Smooth muscle cell (in vitro differentiated cells): ENCODE measurements at regions not wholly inside any gene's neighbourhood (a gene's known extent, or its start where the extent isn't known, plus 50 kb on each side); places are given as distances from the start of the nearest gene placed in this dataset.

Source experiments
- DNase-seq: peaks from one replicate; lab custom pipeline; 2025; ENCODE audit not compliant: unreplicated experiment; lab: John Stamatoyannopoulos, UW
- H2AFZ ChIP-seq: fragments of 200-600 bp; sonication (generic); 2 replicates; pipeline ENCODE4 v1.6.0; 2016; ENCODE audit warnings: antibody characterized with exemption, low read depth, mild to moderate bottlenecking
- H3F3A ChIP-seq: fragments of 200-600 bp; sonication (generic); 2 replicates; pipeline ENCODE4 v1.6.0; 2017; ENCODE audit warnings: antibody characterized with exemption, low read depth
- H3K27ac ChIP-seq: fragments of 200-600 bp; sonication (generic); 2 replicates; pipeline ENCODE4 v1.5.1; 2016; ENCODE audit warnings: low read depth, mild to moderate bottlenecking
- H3K27me3 ChIP-seq: fragments of 200-600 bp; sonication (generic); 2 replicates; pipeline ENCODE4 v1.6.1; 2016; ENCODE audit warnings: low read depth, mild to moderate bottlenecking
- H3K36me3 ChIP-seq: fragments of 200-600 bp; sonication (generic); 2 replicates; pipeline ENCODE4 v1.5.1; 2016; ENCODE audit warnings: low read depth
- H3K4me1 ChIP-seq: fragments of 200-600 bp; sonication (generic); 2 replicates; pipeline ENCODE4 v1.5.1; 2016; ENCODE audit warnings: low read depth
- H3K4me2 ChIP-seq: fragments of 200-600 bp; sonication (generic); 2 replicates; pipeline ENCODE4 v1.6.0; 2016; ENCODE audit warnings: mild to moderate bottlenecking
- H3K4me3 ChIP-seq: fragments of 200-600 bp; sonication (generic); 2 replicates; pipeline ENCODE4 v1.5.1; 2016; ENCODE audit warnings: mild to moderate bottlenecking
- H3K79me2 ChIP-seq: fragments of 200-600 bp; sonication (generic); 2 replicates; pipeline ENCODE4 v1.6.0; 2016; ENCODE audit warnings: low read depth, mild to moderate bottlenecking
- H3K9ac ChIP-seq: fragments of 200-600 bp; sonication (generic); 2 replicates; pipeline ENCODE4 v1.6.0; 2016; ENCODE audit warnings: low read depth
- H3K9me3 ChIP-seq: fragments of 200-600 bp; sonication (generic); replicated peaks from 2 replicates; pipeline ENCODE4 v1.5.1; 2016; ENCODE audit warnings: low read depth
- H4K20me1 ChIP-seq: fragments of 200-600 bp; sonication (generic); 2 replicates; pipeline ENCODE4 v1.6.0; 2016; ENCODE audit warnings: low read depth
- WGBS: methylation state at CpG from one replicate; pipeline ENCODE4 v1.1.7; 2016; ENCODE audit warnings: low lambda C conversion rate; 5-methylcytosine and 5-hydroxymethylcytosine counted together
- TF ChIP-seq, protein P1 (sequence below): fragments of 200-600 bp; sonication (generic); IDR thresholded peaks from 2 replicates; pipeline ENCODE4 v1.5.1; 2017; ENCODE audit warnings: borderline replicate concordance, mild to moderate bottlenecking, antibody characterized with exemption; ENCODE audit not compliant: insufficient read depth, poor library complexity, severe bottlenecking

DNA sequence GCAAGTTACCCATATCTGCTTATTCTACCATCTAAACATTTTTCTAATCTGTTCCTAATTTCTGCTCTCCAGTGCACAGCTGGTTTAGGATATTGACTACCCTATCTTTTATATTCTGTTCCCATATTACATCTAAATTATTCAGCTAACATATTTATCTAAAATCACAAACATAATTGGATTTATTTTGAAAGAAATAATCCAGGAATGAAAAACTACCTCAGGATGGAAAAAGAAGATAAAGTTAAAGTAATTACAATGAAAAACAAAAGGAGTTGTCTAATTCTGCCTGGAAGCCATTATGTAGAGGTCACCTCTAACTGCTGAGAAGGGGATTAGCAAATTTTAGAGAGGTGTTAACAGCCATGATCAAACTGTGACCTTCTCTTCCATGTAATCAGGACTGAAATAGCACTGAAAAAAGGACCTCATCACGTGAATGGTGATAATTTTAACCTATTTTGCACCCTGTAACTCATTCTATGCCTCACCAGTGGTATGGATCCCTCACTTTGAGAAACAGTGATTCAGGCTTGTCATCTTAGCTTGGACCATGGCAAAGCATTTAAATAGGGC, 653.3 kb downstream of the CDH11 start:
- 71% methylated on average over 1 of the region's 1 CpG for WGBS
- Histone ChIP-seq H2AFZ (no peak overlapping the region), H3K4me3 (no peak overlapping the region), H3F3A (no peaks in the 10 kb centered on the region), H3K27me3 (no peaks in the 10 kb centered on the region), H3K4me2 (no peak overlapping the region), H3K9ac (no peak overlapping the region), H3K4me1 (no peaks in the 10 kb centered on the region), H3K79me2 (no peaks in the 10 kb centered on the region), H3K9me3 (no peaks in the 10 kb centered on the region), H3K36me3 (no peaks in the 10 kb centered on the region), H4K20me1 (no peaks in the 10 kb centered on the region), H3K27ac (no peak overlapping the region)
- TF ChIP-seq, protein P1, sequence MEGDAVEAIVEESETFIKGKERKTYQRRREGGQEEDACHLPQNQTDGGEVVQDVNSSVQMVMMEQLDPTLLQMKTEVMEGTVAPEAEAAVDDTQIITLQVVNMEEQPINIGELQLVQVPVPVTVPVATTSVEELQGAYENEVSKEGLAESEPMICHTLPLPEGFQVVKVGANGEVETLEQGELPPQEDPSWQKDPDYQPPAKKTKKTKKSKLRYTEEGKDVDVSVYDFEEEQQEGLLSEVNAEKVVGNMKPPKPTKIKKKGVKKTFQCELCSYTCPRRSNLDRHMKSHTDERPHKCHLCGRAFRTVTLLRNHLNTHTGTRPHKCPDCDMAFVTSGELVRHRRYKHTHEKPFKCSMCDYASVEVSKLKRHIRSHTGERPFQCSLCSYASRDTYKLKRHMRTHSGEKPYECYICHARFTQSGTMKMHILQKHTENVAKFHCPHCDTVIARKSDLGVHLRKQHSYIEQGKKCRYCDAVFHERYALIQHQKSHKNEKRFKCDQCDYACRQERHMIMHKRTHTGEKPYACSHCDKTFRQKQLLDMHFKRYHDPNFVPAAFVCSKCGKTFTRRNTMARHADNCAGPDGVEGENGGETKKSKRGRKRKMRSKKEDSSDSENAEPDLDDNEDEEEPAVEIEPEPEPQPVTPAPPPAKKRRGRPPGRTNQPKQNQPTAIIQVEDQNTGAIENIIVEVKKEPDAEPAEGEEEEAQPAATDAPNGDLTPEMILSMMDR = no peak
- DNase-seq = no peak

GRCh38 chr16:64459821-64460220, 662.0 kb downstream of the CDH11 start:
- WGBS = 25% methylated on average over 1 of the region's 1 CpG
- DNase-seq = no peak
- H2AFZ ChIP-seq = no peak overlapping the region

DNA sequence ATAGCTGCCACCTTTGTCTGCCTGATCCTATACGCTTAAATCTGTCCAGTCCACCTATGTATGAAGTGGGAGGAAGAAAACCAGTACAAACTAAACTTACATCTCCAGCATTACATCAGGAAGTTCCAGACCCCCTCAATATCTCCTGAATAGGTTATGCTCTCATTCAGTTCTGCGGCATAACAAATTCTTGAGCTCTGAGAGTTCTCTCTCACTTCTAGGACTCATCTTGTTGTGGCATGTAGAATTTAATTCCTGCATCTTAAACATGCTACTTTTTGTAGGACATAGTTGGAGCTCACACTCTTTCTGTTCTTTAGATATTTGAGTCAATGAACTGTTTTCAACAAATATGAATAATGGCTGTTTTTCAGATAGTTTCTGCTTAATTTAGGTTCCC, 662.5 kb downstream of the CDH11 start:
- H3K4me1 ChIP-seq = peaks cover 6% of the 10 kb centered on the region
- peak overlapping the region; percentile 19 for H3K4me2 ChIP-seq
- no peak for DNase-seq
- TF ChIP-seq, protein P1 = no peak
- H3K36me3 ChIP-seq = no peaks in the 10 kb centered on the region
- no peaks in the 10 kb centered on the region for H4K20me1 ChIP-seq
- no peaks in the 10 kb centered on the region for H3K79me2 ChIP-seq
- 80% methylated on average over 2 of the region's 2 CpGs for WGBS
- H3K27me3 ChIP-seq = no peaks in the 10 kb centered on the region
- H2AFZ ChIP-seq = no peak overlapping the region
- H3F3A ChIP-seq = no peaks in the 10 kb centered on the region
- H3K9me3 ChIP-seq = no peaks in the 10 kb centered on the region
- no peak overlapping the region for H3K9ac ChIP-seq
- H3K4me3 ChIP-seq = no peak overlapping the region
- H3K27ac ChIP-seq = peak overlapping the region; percentile 27

More at GRCh38 chr16:64459821-64460220, 662.0 kb downstream of the CDH11 start:
- Histone ChIP-seq H3F3A (no peaks in the 10 kb centered on the region), H3K27me3 (no peaks in the 10 kb centered on the region), H3K4me2 (peak overlapping the region; percentile 19), H3K4me3 (no peak overlapping the region), H3K79me2 (no peaks in the 10 kb centered on the region), H3K9me3 (no peaks in the 10 kb centered on the region), H3K4me1 (peaks cover 6% of the 10 kb centered on the region), H3K36me3 (no peaks in the 10 kb centered on the region), H4K20me1 (no peaks in the 10 kb centered on the region), H3K27ac (peak overlapping the region; percentile 27), H3K9ac (no peak overlapping the region)
- TF ChIP-seq, protein P1 = no peak

- H3K27me3 ChIP-seq = no peaks in the 10 kb centered on the region
- no peak overlapping the region for H3K27ac ChIP-seq
- 82% methylated on average over 1 of the region's 1 CpG for WGBS
- no peaks in the 10 kb centered on the region for H3K36me3 ChIP-seq
- H3K4me2 ChIP-seq = no peak overlapping the region
- no peaks in the 10 kb centered on the region for H4K20me1 ChIP-seq
- H3K4me1 ChIP-seq = peaks cover 6% of the 10 kb centered on the region
- H2AFZ ChIP-seq = no peak overlapping the region
- TF ChIP-seq, protein P1 = no peak
- H3K9me3 ChIP-seq = no peaks in the 10 kb centered on the region
- DNase-seq = no peak
- H3K4me3 ChIP-seq = no peak overlapping the region
- H3K9ac ChIP-seq = no peak overlapping the region
- no peaks in the 10 kb centered on the region for H3F3A ChIP-seq
- H3K79me2 ChIP-seq = no peaks in the 10 kb centered on the region
Measured at GRCh38 chr16:64455275-64455674, 666.6 kb downstream of the CDH11 start.
